ENCODE measurements at regions not wholly inside any gene's neighbourhood (a gene's known extent, or its start where the extent isn't known, plus 50 kb on each side); places are given as distances from the start of the nearest gene placed in this dataset.

DNA sequence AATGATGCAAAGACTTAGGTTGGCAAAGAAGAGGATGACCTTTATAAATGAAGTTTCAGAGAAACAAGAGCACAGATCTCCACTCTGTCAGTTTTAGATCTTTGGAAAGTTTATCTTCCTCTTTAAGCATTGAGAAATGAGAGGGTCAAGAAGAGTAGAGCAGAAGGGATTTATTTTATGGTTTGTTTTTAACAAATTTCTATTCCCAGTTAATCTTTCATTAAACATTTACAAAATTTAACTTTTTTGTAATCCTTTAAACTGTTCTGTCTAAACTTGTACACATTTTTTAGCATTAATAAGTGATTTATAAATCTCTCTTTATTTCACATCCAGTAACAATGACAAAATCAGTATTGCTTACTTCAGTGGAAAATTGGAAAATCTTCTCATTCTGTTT, 875.0 kb upstream of the IGFBP7 start:
- TF ChIP-seq, protein P1, sequence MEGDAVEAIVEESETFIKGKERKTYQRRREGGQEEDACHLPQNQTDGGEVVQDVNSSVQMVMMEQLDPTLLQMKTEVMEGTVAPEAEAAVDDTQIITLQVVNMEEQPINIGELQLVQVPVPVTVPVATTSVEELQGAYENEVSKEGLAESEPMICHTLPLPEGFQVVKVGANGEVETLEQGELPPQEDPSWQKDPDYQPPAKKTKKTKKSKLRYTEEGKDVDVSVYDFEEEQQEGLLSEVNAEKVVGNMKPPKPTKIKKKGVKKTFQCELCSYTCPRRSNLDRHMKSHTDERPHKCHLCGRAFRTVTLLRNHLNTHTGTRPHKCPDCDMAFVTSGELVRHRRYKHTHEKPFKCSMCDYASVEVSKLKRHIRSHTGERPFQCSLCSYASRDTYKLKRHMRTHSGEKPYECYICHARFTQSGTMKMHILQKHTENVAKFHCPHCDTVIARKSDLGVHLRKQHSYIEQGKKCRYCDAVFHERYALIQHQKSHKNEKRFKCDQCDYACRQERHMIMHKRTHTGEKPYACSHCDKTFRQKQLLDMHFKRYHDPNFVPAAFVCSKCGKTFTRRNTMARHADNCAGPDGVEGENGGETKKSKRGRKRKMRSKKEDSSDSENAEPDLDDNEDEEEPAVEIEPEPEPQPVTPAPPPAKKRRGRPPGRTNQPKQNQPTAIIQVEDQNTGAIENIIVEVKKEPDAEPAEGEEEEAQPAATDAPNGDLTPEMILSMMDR (IDR thresholded peaks at IDR 0.05; ENCODE audit: poor library complexity, severe bottlenecking) = no peak
- TF ChIP-seq POLR2AphosphoS5 (IDR thresholded peaks at IDR 0.05) = no peak
- TF ChIP-seq EZH2 (IDR thresholded peaks at IDR 0.05; ENCODE audit: borderline replicate concordance, insufficient read depth, low read length, poor library complexity, severe bottlenecking) = no peak
- no peak for TF ChIP-seq TAF1 (IDR thresholded peaks at IDR 0.05; ENCODE audit: low read depth)
